SIG-M5 treated with dmso at 0.1 percent for 504 hours (cell line): ENCODE measurements at regions not wholly inside any gene's neighbourhood (a gene's known extent, or its start where the extent isn't known, plus 50 kb on each side); places are given as distances from the start of the nearest gene placed in this dataset.
"Not testable (repeated sequence)": the region's sequence is repeated elsewhere in the genome, so short reads cannot be mapped to it uniquely, and the experiment has no call there.

Experiments
- DNase-seq: peaks from one replicate; lab custom pipeline; 2025; ENCODE audit not compliant: unreplicated experiment; lab: John Stamatoyannopoulos, UW

DNA sequence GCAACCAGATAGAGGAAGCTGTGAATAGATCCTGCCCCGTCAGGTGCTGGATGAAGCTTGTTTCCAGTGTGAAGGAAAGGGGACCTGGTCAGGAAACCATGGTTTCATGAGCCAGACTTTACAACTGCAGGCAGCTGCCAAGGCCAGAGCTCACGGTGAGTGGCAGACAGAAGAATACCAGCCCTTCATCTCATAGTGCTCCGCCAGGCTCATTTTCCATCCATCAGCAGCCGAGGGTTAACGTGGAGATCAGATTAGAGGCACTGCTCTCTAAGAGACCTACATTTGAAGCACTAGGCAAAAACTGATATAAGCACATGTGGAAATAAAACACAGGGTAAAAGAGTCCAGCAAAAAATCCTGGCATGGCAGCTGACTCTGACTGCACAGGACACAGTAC is 172.4 kb downstream of the CD24 start:
- DNase-seq: no peak

DNA sequence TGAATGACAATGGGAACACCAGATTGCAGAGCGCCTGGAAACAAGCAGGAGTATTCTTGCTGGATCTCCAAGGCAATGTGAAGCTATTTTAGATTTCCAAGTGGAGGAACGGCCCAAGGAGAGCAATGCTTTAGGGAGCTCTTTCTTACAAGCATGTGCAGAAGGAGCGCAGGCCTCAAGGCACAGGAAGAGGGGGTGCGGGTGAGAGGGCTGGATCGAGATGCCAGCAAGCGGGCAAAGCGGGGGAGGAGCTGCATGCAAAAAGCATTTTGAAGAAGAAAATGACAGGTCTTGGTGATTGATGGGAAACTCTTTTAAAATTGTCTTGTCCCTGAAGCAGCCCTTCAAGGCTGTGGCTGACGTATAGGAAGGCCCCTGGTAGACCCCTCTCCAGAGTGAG is 171.9 kb downstream of the QRSL1 start:
- DNase-seq: no peak

DNA sequence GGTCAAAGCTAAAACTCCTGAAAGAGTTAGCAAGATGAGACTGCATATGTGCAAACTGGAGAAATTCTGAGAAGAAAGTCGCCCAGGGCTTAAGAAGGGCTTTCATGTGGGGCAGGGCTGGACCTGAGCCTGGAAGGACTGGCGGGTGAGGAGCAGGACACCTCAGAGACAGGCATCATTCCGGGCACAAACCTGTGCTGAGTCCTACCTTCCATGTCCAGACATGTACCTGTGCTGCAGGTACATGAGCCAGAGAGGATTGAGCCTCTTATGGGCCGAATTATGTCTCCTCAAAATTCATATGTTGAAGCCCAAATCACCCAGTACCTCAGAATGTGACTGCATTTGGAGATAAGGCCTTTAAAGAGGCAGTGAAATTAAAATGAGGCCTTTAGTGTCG is 171.0 kb downstream of the QRSL1 start:
- no peak for DNase-seq

DNA sequence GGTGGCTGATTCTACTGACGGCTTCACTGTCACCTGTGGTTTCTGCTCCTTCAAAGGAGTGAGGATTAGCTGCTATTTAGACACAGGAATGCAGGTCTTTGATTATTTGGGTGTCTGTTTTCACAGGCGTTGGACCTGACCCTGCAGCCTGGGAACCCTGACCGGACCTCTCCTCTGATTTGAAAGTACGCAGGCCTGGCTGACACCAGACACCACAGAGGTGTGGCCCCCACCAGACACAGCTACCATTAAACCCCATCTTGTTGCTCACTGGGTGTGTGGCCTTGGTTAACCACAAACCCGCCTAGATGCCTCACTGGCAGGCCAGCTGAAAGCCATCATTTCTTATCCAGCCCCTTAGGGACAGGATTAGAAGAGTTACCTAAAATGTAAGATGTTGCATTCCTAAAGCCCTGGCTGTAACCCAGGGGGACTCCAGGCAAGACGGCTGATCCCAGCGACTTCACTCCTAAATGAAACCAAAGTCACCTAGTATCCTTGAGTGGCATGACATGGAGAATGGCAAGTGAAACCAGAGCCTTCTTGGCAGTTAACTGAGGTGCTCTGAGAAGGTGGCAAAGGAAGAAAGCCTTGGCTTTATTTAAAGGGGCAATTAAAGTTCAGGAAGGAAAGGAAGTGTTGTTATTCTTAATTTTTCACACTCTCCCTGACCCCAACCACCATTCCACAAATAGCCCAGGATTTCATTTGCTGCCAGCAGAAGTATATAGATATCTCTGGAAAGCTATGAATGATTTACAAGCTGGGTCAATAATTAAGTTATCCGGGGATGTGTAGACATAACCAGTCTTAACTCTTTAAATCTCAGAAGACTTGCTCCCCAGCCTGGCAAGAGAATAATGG is 169.9 kb downstream of the QRSL1 start:
- peak; percentile 11 for DNase-seq

DNA sequence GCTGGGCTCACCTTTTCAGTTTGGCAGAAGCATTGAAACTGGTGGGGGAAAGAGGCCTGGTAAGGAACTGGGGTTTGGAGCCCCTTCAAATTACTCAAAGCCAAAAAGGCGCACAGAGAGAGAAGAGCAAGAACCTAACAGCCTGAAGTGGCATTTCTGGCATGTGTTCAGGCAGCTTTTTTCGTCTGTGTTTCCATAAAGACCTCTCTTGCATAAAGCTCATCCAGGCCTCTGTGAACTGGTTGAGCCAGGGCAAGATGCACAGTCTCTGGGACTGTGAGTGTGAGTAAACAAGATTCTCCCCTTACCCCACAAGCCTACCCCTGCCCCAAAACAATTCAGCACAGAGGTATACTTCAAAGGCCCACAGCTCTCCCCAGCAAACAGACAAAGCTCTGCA is 167.8 kb downstream of the QRSL1 start:
- DNase-seq: no peak

DNA sequence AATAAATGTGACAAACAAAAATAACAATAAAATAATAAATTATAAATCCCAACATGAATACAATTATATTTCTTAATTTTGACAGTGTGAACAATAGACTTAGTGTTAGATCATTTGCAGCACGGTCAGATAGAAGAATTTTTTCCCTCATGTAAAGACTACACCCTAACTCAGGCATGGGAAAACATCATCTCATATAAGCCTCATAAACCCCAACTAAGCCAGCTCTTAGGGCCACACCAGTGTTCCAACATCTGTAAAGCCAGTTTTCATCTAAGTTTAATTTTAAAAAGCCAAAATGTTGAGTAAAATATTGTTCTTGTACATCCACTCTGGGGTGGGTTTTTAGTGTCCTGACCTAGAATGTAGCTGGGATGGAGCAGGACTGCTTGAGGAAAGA is 167.4 kb downstream of the QRSL1 start:
- no peak for DNase-seq

DNA sequence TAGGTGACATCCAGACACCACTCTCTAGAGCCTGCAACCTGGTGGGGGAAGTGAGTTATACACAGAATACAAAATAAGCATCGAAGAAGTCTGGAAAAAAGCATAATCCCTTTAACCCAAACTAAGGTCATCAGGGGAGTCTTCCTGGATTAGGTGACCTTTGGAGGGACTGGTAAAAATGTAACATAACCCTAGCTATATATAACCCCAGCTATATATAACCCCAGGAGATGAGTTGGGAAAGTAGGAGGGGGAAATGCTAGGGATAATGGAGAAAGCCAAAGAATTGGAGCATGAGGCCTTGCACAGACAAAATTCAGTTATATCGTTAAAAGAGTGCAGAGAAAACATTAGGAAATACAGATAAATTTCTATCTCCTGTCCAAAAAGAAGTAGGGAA is 164.8 kb downstream of the QRSL1 start:
- DNase-seq: no peak

DNA sequence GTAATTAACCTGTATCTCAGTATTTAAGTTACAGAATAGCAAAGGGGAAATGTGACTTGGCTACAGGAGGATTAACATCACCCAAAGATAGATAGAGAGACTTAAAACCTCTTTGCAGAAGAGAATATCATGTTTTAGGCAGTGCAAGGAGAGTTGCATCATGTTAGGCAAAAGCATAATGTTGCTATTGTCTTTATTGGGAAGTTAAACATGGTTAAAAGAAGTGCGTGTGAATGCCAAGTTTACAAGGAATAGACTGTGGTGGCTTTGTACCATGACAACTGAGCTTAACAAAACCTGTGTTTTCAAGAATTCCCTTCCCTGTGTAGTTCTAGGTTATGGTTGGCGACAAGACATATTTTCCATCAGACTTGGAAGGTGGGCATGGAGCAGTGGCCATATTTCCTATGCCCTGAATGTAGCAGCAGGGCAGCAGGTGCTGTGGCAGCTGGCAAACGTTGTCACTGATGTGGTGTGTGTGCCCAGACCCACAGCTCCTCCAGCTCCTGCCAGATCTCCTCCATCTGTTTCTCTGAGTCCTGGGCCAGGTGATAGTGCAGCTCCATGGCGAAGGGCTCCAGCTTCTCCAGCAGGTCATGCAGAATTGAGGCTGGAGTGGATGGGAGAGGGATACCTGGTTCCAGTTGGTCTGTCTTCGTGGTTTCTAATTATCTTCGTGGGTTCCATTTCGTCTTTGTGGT is 163.3 kb downstream of the QRSL1 start:
- DNase-seq: no peak

DNA sequence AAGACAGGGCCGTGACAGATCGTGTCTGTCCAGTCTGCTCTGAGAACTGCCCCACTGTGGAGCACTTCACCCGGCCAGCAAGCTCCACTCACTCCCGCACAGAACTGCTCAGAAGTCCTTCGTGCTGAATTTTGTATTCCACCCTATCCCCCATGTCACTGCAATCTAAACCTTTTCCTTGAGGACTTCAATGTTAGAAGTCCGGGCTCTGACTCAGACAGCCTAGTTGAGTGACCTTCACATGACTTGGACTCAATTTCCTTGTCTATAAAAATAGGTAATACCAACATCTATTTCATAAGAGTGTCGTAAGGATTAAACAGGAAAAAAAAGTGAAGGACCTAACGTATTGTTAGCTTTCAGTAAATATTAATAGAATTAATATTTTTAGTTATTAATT is 161.6 kb downstream of the QRSL1 start:
- no peak for DNase-seq

DNA sequence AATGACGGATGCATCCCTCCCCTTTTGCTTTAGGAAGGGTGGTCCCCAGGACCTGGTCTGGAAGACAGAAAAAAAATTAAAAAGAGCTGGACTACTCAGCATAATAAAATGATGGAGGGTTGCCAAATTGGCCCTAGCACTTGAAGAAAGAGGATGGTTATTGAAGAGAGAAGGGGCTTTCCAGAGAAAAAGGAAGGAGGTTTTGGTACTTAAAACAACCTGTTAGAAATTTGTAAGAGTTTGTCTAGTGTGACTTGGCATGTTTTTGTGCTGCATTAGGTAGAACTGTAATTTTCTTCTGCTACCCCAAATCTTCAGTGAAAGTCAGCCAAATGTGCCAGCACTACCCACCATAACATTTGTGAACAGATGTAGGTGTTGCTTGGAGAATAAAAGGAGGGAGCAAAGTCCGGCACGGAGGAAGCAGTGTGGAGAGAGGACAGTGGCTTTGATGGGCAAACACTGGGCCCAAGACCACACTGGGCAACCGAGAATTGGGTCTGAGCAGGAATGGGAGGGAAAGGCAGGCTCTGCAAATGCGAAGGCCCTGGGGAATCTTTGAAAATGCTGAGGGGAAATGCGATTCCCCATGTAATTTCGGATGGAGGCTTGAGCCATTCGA is 160.9 kb downstream of the QRSL1 start:
- no peak for DNase-seq

DNA sequence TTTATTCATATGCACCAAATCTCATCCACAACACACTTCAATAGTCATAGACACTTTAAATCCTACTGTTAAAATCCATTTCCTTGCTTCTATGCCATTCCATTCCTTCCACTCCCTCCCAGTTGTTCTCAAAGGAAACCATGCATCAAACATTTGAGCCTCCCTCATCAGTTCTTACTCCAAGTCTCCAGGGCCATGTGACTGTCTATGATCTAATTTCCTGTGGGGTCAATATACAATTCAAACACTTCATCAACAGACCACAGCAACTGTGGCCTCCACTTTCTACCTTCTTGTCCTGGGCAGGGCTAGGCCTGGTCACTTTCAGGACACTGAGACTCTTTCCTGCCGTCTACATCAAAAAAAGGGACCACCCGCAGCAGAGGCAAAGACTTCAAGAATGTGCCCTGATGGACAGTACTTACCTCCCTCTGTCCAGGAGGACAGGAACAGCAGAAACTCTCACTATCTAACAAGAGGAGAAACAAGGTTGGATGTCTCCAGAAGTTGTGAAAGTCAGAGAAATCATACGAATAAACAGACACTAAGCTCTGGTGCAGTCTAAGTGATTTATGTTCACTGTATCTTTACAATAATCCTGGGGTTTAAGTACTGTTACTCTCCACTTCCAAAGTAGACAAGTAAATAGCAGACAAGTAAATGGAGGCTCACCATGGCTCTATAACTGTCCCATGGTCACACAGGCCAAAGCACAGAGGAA is 160.2 kb downstream of the QRSL1 start:
- DNase-seq: no peak

DNA sequence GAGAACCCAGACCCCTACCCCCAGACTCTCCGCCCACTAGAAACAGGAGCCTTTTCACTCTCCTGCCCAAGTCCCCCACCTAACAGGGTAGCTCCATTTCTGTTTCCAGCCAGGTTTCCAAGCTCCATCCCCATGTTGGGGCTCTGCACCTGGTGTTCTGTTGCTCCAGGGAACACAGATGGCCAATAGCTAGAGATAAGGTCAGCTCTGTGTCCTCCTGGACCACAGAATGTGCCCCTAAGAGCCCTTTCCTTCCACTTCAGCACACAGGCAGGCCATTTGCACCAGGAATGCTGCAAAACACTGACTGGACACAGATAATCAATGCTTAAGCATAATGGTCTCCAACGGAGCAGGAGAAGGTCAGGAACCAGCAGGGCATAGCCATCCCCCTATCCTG is 159.4 kb downstream of the QRSL1 start:
- no peak for DNase-seq

DNA sequence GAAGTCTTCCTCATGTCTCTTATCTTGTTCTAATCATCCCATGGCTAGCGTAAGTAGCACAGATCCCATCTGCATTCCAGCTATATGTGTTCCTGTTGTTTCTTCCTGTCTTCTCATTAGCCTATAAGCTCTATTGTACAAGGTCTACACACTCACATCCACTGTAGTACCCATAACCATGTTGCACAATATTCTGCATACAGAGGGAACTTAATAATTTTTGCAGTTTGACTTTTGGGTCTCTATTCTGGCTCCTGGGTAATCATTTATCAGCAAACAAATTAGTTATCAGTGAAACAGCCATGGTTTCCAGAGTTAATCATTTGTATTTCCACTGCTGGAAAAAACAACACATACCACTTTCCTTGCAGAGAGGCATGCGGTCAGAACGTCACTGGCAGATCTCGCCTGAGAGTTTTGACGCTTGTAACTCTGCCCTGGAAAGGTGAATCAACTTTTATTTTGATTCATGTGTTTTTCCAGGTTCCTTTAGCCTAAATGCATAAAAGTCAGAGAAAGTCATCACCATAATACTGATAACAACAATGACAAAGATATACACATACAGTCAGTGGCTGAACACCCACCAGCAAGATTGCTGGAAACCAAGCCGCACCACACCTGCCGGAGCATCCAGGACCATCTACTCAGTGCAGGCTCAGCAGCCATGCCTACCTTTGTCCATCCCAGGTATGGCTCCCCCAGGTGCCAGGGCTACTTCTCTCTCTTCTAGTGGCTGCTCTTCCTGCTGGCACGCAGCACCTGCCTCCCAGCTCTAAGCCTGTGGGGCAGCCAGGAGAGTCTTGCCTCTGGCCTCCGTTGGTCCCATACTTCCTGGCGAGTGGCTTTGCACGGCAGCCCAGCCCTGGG is 158.2 kb downstream of the QRSL1 start:
- DNase-seq: no peak

DNA sequence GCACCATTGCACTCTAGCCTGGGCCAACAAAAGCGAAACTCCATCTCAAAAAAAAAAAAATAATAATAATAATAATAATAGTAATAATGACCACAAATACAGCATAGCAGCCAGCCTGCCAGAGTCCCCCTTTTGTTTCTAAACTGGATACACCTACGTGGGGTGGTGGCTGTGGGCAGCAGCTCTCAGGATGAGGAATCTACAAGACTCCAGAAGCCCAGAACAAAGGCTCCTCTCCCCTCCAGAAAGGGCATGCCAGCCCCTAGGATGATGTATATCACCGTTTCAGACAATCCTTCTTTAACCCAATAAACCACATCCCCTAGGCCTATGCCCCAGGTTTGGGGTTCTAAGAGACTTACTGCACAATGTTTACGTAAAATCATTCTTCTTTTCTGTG is 155.9 kb downstream of the QRSL1 start:
- DNase-seq: no peak

DNA sequence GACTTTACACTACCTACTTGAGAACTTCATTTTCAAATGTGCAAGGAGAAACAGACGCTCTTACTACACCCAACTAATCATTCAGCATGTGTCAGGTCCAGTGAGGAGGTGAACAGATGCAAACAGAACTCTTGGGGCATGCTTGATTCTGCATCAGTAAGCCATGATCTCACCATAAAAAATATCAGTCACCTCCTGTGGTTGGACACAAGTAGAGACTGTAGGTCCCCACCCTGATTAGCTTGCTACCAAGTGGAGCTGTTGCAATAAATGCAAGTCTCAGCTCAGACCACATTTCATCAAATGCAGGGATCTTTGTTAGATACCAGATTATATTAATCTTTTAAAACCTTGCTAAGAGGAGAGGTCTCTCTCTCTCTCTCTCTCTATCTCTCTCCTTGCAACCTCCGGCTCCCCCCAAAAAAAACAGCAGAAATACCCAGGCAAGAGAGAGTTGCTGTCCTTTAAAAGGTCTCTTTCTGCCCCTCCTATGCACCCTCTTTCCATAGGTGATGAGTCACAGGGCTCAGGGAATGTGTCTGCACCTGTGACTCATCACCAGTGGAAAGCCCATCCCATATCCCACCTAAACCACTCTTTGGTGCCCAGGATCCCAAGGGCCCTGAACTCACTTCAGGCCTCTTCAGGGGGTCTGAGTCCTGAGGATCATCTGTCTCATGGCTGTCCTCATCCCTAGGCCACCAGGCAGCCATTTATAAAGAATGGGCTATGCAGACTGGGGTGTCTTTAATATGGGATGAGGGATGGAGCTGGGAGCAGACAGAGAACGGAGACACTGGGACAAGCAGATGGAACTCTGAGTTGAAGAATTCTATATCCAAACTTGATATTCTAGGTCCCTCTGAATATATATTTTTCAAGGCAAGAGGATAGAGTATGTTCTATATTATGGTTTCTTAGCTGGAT is 154.5 kb downstream of the QRSL1 start:
- no peak for DNase-seq

DNA sequence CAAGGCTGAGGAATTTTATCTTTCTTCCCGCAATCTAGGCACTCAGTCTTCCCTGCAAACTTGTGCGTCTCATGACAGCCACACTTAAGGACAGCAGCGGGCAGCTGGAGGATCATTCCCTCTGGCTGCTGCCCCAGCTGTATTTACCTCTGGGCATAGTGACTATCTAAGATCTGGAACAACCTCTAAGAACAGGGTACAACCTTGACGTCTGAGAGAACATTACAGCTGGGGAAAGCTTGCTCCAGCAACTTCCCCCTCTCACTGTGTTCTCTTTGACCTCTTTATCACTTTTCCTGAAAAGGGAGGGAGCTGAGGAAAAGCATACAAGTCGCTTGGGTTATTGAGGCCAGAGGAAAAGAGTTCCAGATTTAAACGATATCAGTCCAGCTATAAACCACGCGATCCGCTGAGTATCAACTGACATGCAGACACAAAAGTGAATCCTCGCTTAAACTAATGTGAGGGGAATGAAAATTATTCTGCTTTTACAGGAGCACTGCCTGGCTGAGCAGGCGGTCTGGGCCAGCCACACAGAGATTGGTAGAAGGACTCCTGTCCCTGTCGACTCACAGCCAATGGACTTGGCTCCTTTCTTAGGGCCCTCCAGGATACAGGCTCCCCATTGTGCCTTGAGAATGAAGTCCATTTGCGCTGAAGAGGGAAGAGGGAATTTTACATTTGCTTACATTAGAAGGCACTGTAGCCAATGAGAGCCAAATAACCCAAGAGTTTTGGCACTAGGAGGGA is 153.3 kb downstream of the QRSL1 start:
- no peak for DNase-seq

DNA sequence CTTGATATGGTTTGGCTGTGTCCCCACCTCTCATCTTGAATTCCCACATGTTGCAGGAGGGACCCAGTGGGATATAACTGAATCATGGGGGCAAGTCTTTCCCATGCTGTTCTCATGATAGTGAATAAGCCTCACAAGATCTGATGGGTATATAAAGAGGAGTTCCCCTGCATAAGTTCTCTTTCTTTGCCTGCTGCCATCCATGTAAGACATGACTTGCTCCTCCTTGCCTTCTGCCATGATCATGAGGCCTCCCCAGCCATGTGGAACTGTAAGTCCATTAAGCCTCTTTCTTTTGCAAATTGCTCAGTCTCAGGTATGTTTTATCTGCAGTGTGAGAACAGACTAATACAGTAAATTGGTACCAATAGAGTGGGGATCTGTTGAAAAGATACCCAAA is 150.2 kb downstream of the QRSL1 start:
- not testable (repeated sequence) for DNase-seq

DNA sequence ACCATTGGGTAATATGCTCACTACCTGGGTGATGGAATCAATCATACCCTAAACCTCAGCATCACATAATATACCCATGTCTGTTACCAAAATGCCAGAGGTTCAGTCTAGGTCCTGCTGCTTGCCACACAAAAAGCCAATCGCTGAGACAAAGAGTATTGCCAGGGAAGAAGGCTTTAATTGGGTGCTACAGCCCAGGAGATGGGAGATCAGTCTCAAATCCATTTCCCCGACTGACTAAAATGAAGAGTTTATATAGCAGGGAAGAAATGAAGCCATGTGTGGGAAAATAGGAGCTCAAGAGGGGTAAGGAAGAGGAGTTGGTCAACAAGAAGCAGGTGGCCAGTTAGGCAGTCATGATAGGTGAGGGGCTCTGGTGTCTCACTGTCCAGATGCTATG is 149.6 kb downstream of the QRSL1 start:
- no peak for DNase-seq
